CD4-positive, alpha-beta memory T cell (primary cell): ENCODE measurements at regions not wholly inside any gene's neighbourhood (a gene's known extent, or its start where the extent isn't known, plus 50 kb on each side); places are given as distances from the start of the nearest gene placed in this dataset.

Experiments used
- CTCF ChIA-PET: fragments of 350-600 bp; sonication (Branson Sonifier 250); formaldehyde crosslinking; loops from one replicate; lab custom pipeline; 2021; ENCODE audit warnings: inconsistent platforms; ENCODE audit not compliant: partially characterized antibody; lab: Charles Lee
- POLR2A ChIA-PET: fragments of 350-600 bp; sonication (Branson Sonifier 250); formaldehyde crosslinking; loops from one replicate; lab custom pipeline; 2021; ENCODE audit not compliant: partially characterized antibody; lab: Charles Lee
- DNase-seq, 5 donors: peaks; one replicate each; pipeline versions ENCODE4 v3.0.0 to v3.0.0-alpha.2; 2020 to 2022; ENCODE audit warnings: mixed read lengths in 1 of 5
- H3K27ac ChIP-seq: one replicate; pipeline ENCODE4 v1.7.0; 2013; ENCODE audit warnings: low read depth, low read length
- H3K27me3 ChIP-seq: 2 replicates; pipeline ENCODE4 v1.7.0; 2013; ENCODE audit warnings: mild to moderate bottlenecking, low read length, moderate library complexity; ENCODE audit not compliant: insufficient read depth
- H3K36me3 ChIP-seq: 2 replicates; pipeline ENCODE4 v1.7.0; 2013; ENCODE audit warnings: mild to moderate bottlenecking, low read length, moderate library complexity; ENCODE audit not compliant: insufficient read depth
- H3K4me1 ChIP-seq: 2 replicates; pipeline ENCODE4 v1.7.0; 2013; ENCODE audit warnings: mild to moderate bottlenecking, low read length, moderate library complexity; ENCODE audit not compliant: insufficient read depth
- H3K4me3 ChIP-seq, 2 donors: one replicate each; pipeline ENCODE4 v1.7.0; 2013; ENCODE audit warnings: low read length in 2 of 2, mild to moderate bottlenecking in 1 of 2
- H3K9me3 ChIP-seq, 2 donors: one replicate each; pipeline ENCODE4 v1.7.0; 2013; ENCODE audit warnings: low read length in 2 of 2, control low read depth in 1 of 2; ENCODE audit not compliant: control insufficient read depth in 1 of 2
- H3K27ac Mint-ChIP-seq, 7 donors: one replicate each; pipeline ENCODE4 v1.8.0; 2020 to 2021; ENCODE audit warnings: mixed read lengths in 7 of 7, mild to moderate bottlenecking in 6 of 7, inconsistent platforms in 3 of 7, moderate library complexity in 3 of 7
- H3K27me3 Mint-ChIP-seq, 2 donors: one replicate each; pipeline ENCODE4 v1.8.0; 2020 to 2021; ENCODE audit warnings: mixed read lengths in 2 of 2
- H3K36me3 Mint-ChIP-seq, 2 donors: one replicate each; pipeline ENCODE4 v1.8.0; 2020 to 2021; ENCODE audit warnings: mixed read lengths in 2 of 2, inconsistent platforms in 1 of 2, mild to moderate bottlenecking in 1 of 2
- H3K4me1 Mint-ChIP-seq, 4 donors: one replicate each; pipeline ENCODE4 v1.8.0; 2020 to 2021; ENCODE audit warnings: mixed read lengths in 4 of 4, mild to moderate bottlenecking in 1 of 4
- H3K4me3 Mint-ChIP-seq, 8 donors: one replicate each; pipeline ENCODE4 v1.8.0; 2020 to 2021; ENCODE audit warnings: mixed read lengths in 8 of 8, mild to moderate bottlenecking in 7 of 8, moderate library complexity in 6 of 8, inconsistent platforms in 3 of 8
- H3K9me3 Mint-ChIP-seq, 8 donors: one replicate each; pipeline ENCODE4 v1.8.0; 2020 to 2021; ENCODE audit warnings: mixed read lengths in 8 of 8, mild to moderate bottlenecking in 5 of 8, inconsistent platforms in 3 of 8, moderate library complexity in 1 of 8
- intact Hi-C: fragments of 100-400 bp; cut with micrococcal nuclease; formaldehyde crosslinking; loops from one replicate; pipeline ENCODE4 v1.15.1; 2023

GRCh38 chr9:80282766-80283165, 711.0 kb downstream of the TLE4 start:
- DNase-seq = no peak
- Mint-ChIP-seq H3K27ac (no peak overlapping the region), H3K4me1 (no peaks in the 10 kb centered on the region), H3K9me3 (peaks cover 0 to 4% (median 0%) of the 10 kb centered on the region in 8 donors), H3K4me3 (no peak overlapping the region), H3K36me3 (no peaks in the 10 kb centered on the region), H3K27me3 (no peaks in the 10 kb centered on the region)
- Histone ChIP-seq H3K4me3 (no peak overlapping the region), H3K27ac (no peak overlapping the region), H3K9me3 (no peaks in the 10 kb centered on the region), H3K36me3 (no peaks in the 10 kb centered on the region), H3K4me1 (no peaks in the 10 kb centered on the region), H3K27me3 (no peaks in the 10 kb centered on the region)
- POLR2A ChIA-PET = no interaction called here
- intact Hi-C loops = no loop called here
- CTCF ChIA-PET = no interaction called here

- peaks cover 0 to 25% (median 16%) of the 10 kb centered on the region in 8 donors for H3K9me3 Mint-ChIP-seq
- H3K27me3 Mint-ChIP-seq = no peaks in the 10 kb centered on the region
- H3K27ac Mint-ChIP-seq = no peak overlapping the region
- no peaks in the 10 kb centered on the region for H3K9me3 ChIP-seq
- no peak overlapping the region for H3K27ac ChIP-seq
- no peak for DNase-seq
- no peaks in the 10 kb centered on the region for H3K4me1 ChIP-seq
- H3K27me3 ChIP-seq = no peaks in the 10 kb centered on the region
- intact Hi-C loops = no loop called here
- H3K4me3 Mint-ChIP-seq = no peak overlapping the region
- H3K4me1 Mint-ChIP-seq = no peaks in the 10 kb centered on the region
- ChIA-PET POLR2A (no interaction called here), CTCF (no interaction called here)
- H3K4me3 ChIP-seq = no peak overlapping the region
- H3K36me3 Mint-ChIP-seq = no peaks in the 10 kb centered on the region
- H3K36me3 ChIP-seq = no peaks in the 10 kb centered on the region
These were observed 687.3 kb downstream of the TLE4 start for GRCh38 chr9:80259079-80259478.

GRCh38 chr9:80251778-80252177, 680.0 kb downstream of the TLE4 start:
- no peaks in the 10 kb centered on the region for H3K9me3 ChIP-seq
- no peaks in the 10 kb centered on the region for H3K36me3 Mint-ChIP-seq
- no peaks in the 10 kb centered on the region for H3K27me3 Mint-ChIP-seq
- DNase-seq = no peak
- peaks cover 0 to 6% (median 3%) of the 10 kb centered on the region in 8 donors for H3K9me3 Mint-ChIP-seq
- no peaks in the 10 kb centered on the region for H3K36me3 ChIP-seq
- H3K4me1 Mint-ChIP-seq = no peaks in the 10 kb centered on the region
- intact Hi-C loops = no loop called here
- H3K27ac Mint-ChIP-seq = no peak overlapping the region
- H3K4me3 Mint-ChIP-seq = no peak overlapping the region
- no peak overlapping the region for H3K27ac ChIP-seq
- CTCF ChIA-PET = no interaction called here
- no peaks in the 10 kb centered on the region for H3K27me3 ChIP-seq
- no peak overlapping the region for H3K4me3 ChIP-seq
- POLR2A ChIA-PET = no interaction called here
- no peaks in the 10 kb centered on the region for H3K4me1 ChIP-seq

GRCh38 chr9:80242022-80242421, 670.3 kb downstream of the TLE4 start:
- intact Hi-C loops = no loop called here
- no peak overlapping the region for H3K27ac Mint-ChIP-seq
- ChIA-PET CTCF (no interaction called here), POLR2A (no interaction called here)
- DNase-seq = no peak
- no peaks in the 10 kb centered on the region for H3K27me3 Mint-ChIP-seq
- H3K36me3 Mint-ChIP-seq = no peaks in the 10 kb centered on the region
- no peak overlapping the region for H3K4me3 Mint-ChIP-seq
- Histone ChIP-seq H3K4me1 (no peaks in the 10 kb centered on the region), H3K36me3 (no peaks in the 10 kb centered on the region), H3K9me3 (no peaks in the 10 kb centered on the region), H3K27ac (no peak overlapping the region), H3K4me3 (no peak overlapping the region), H3K27me3 (no peaks in the 10 kb centered on the region)
- no peaks in the 10 kb centered on the region for H3K4me1 Mint-ChIP-seq
- H3K9me3 Mint-ChIP-seq = peaks cover 0 to 12% (median 0%) of the 10 kb centered on the region in 8 donors

GRCh38 chr9:80235752-80236151, 664.0 kb downstream of the TLE4 start:
- intact Hi-C loops = no loop called here
- POLR2A ChIA-PET = no interaction called here
- no peaks in the 10 kb centered on the region for H3K36me3 Mint-ChIP-seq
- Histone ChIP-seq H3K4me3 (no peak overlapping the region), H3K4me1 (no peaks in the 10 kb centered on the region), H3K27me3 (no peaks in the 10 kb centered on the region), H3K27ac (no peak overlapping the region), H3K9me3 (no peaks in the 10 kb centered on the region), H3K36me3 (no peaks in the 10 kb centered on the region)
- peaks cover 0 to 14% (median 1%) of the 10 kb centered on the region in 8 donors for H3K9me3 Mint-ChIP-seq
- DNase-seq = no peak
- no peaks in the 10 kb centered on the region for H3K27me3 Mint-ChIP-seq
- no peak overlapping the region for H3K27ac Mint-ChIP-seq
- H3K4me3 Mint-ChIP-seq = no peak overlapping the region
- H3K4me1 Mint-ChIP-seq = no peaks in the 10 kb centered on the region
- CTCF ChIA-PET = no interaction called here

- ChIA-PET CTCF (no interaction called here), POLR2A (no interaction called here)
- H3K27me3 ChIP-seq = no peaks in the 10 kb centered on the region
- no peaks in the 10 kb centered on the region for H3K4me1 ChIP-seq
- intact Hi-C loops = no loop called here
- H3K9me3 ChIP-seq = no peaks in the 10 kb centered on the region
- no peak overlapping the region for H3K27ac Mint-ChIP-seq
- H3K9me3 Mint-ChIP-seq = peaks cover 0 to 20% (median 9%) of the 10 kb centered on the region in 8 donors
- no peak for DNase-seq
- no peaks in the 10 kb centered on the region for H3K4me1 Mint-ChIP-seq
- H3K4me3 ChIP-seq = no peak overlapping the region
- H3K36me3 Mint-ChIP-seq = no peaks in the 10 kb centered on the region
- no peaks in the 10 kb centered on the region for H3K27me3 Mint-ChIP-seq
- no peak overlapping the region for H3K4me3 Mint-ChIP-seq
- H3K27ac ChIP-seq = no peak overlapping the region
- no peaks in the 10 kb centered on the region for H3K36me3 ChIP-seq
These were observed 662.1 kb downstream of the TLE4 start for GRCh38 chr9:80233906-80234305.

GRCh38 chr9:80233102-80233843, 661.5 kb downstream of the TLE4 start:
- Histone ChIP-seq H3K4me3 (no peak overlapping the region), H3K4me1 (no peaks in the 10 kb centered on the region), H3K27me3 (no peaks in the 10 kb centered on the region), H3K9me3 (no peaks in the 10 kb centered on the region), H3K27ac (no peak overlapping the region), H3K36me3 (no peaks in the 10 kb centered on the region)
- DNase-seq = no peak
- Mint-ChIP-seq H3K36me3 (no peaks in the 10 kb centered on the region), H3K4me1 (no peaks in the 10 kb centered on the region), H3K27ac (no peak overlapping the region), H3K4me3 (no peak overlapping the region), H3K9me3 (peaks cover 0 to 23% (median 9%) of the 10 kb centered on the region in 8 donors), H3K27me3 (no peaks in the 10 kb centered on the region)
- ChIA-PET POLR2A (no interaction called here), CTCF (no interaction called here)
- intact Hi-C loops = no loop called here
